ENCODE measurements at regions not wholly inside any gene's neighbourhood (a gene's known extent, or its start where the extent isn't known, plus 50 kb on each side); places are given as distances from the start of the nearest gene placed in this dataset.

- no TSS peak for BruUV-seq (replicated peaks)
Observed at GRCh38 chr18:41724195-41724594, 230.8 kb upstream of the PIK3C3 start.

More at GRCh38 chr18:41724195-41724594, 230.8 kb upstream of the PIK3C3 start:
- DNase-seq (ENCODE audit: low read depth, low spot score) (no peak), ATAC-seq (no peak), FAIRE-seq (no peak)
- no peak for TF ChIP-seq ZNF274 (IDR thresholded peaks at IDR 0.05; ENCODE audit: insufficient read depth, insufficient read length)
- TF ChIP-seq, protein P1, sequence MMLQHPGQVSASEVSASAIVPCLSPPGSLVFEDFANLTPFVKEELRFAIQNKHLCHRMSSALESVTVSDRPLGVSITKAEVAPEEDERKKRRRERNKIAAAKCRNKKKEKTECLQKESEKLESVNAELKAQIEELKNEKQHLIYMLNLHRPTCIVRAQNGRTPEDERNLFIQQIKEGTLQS (IDR thresholded peaks at IDR 0.05; ENCODE audit: borderline replicate concordance, extremely low read depth, low read depth, low read length), result no peak
- TF ChIP-seq, protein P2, sequence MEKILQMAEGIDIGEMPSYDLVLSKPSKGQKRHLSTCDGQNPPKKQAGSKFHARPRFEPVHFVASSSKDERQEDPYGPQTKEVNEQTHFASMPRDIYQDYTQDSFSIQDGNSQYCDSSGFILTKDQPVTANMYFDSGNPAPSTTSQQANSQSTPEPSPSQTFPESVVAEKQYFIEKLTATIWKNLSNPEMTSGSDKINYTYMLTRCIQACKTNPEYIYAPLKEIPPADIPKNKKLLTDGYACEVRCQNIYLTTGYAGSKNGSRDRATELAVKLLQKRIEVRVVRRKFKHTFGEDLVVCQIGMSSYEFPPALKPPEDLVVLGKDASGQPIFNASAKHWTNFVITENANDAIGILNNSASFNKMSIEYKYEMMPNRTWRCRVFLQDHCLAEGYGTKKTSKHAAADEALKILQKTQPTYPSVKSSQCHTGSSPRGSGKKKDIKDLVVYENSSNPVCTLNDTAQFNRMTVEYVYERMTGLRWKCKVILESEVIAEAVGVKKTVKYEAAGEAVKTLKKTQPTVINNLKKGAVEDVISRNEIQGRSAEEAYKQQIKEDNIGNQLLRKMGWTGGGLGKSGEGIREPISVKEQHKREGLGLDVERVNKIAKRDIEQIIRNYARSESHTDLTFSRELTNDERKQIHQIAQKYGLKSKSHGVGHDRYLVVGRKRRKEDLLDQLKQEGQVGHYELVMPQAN (conservative IDR thresholded peaks at IDR 0.05), result no peak
- TF ChIP-seq SP1 (IDR thresholded peaks at IDR 0.05; ENCODE audit: low read depth, low read length), result no peak
- TF ChIP-seq ZSCAN29 (IDR thresholded peaks at IDR 0.05), result no peak
- no peak for TF ChIP-seq USF2 (IDR thresholded peaks at IDR 0.05; ENCODE audit: borderline replicate concordance, low read depth, low read length)
- TF ChIP-seq JUNB (IDR thresholded peaks at IDR 0.05), result no peak
- TF ChIP-seq CREM (IDR thresholded peaks at IDR 0.05; ENCODE audit: low read depth), result no peak
- TF ChIP-seq ZNF24 (IDR thresholded peaks at IDR 0.05), result no peak
- no peak for TF ChIP-seq CHD4 (IDR thresholded peaks at IDR 0.05)
- TF ChIP-seq RB1 (IDR thresholded peaks at IDR 0.05; ENCODE audit: borderline replicate concordance), result no peak
- TF ChIP-seq RCOR1 (conservative IDR thresholded peaks at IDR 0.05; ENCODE audit: low read depth, low read length), result no peak
- TF ChIP-seq MEF2B (IDR thresholded peaks at IDR 0.05; ENCODE audit: partially characterized antibody, poor library complexity, severe bottlenecking), result no peak
- TF ChIP-seq HCFC1 (IDR thresholded peaks at IDR 0.05; ENCODE audit: low read length), result no peak
- no peak for TF ChIP-seq ZZZ3 (IDR thresholded peaks at IDR 0.05; ENCODE audit: control insufficient read depth, insufficient read length, low read depth)
- TF ChIP-seq ASH2L (IDR thresholded peaks at IDR 0.05; ENCODE audit: borderline replicate concordance, low read depth), result no peak
- no peak for TF ChIP-seq CUX1 (IDR thresholded peaks at IDR 0.05; ENCODE audit: insufficient replicate concordance, low read depth, low read length)
- Histone ChIP-seq H4K20me1 (ENCODE audit: control insufficient read depth, insufficient read depth) (no peaks in the 10 kb centered on the region), H3K4me3 (no peak overlapping the region), H3K36me3 (ENCODE audit: control insufficient read depth in 2 of 2, insufficient read depth in 2 of 2, low read length in 1 of 2) (no peaks in the 10 kb centered on the region), H3K27me3 (replicated peaks in 1 of 2; ENCODE audit: control insufficient read depth in 2 of 2, insufficient read depth in 2 of 2, low read length in 1 of 2) (no peaks in the 10 kb centered on the region; a peak in 1 of 4 replicates), H3K4me2 (ENCODE audit: control insufficient read depth, insufficient read depth) (no peak overlapping the region), H3K9ac (ENCODE audit: control insufficient read depth, insufficient read depth, low read length) (no peak overlapping the region), H3K4me1 (ENCODE audit: control insufficient read depth, insufficient read depth, low read length) (no peaks in the 10 kb centered on the region), H3K27ac (ENCODE audit: control insufficient read depth, insufficient read depth) (no peak overlapping the region), H3K79me2 (ENCODE audit: control insufficient read depth, insufficient read depth, low read length) (no peaks in the 10 kb centered on the region), H2AFZ (ENCODE audit: control insufficient read depth, low read depth, low read length) (no peak overlapping the region), H3K9me3 (replicated peaks; ENCODE audit: control insufficient read depth, insufficient read depth, low read length) (no peaks in the 10 kb centered on the region)
- 44% methylated on average over 6 of the region's 6 CpGs for WGBS (ENCODE audit: insufficient coverage, insufficient replicate concordance, low lambda C conversion rate, missing lambda C conversion rate)
- ChIA-PET CTCF (no interaction called here), SMC1A (ENCODE audit: uncharacterized antibody, unreplicated experiment) (no interaction called here), POLR2A (no interaction called here), RAD21 (ENCODE audit: unreplicated experiment) (no interaction called here)
- in situ Hi-C loops (cut with MboI), result no loop called here
- intact Hi-C loops (cut with micrococcal nuclease; ENCODE audit: unreplicated experiment), result no loop called here

Data from GM12878 (cell line).